SK-N-SH (cell line): ENCODE measurements at regions not wholly inside any gene's neighbourhood (a gene's known extent, or its start where the extent isn't known, plus 50 kb on each side); places are given as distances from the start of the nearest gene placed in this dataset.

Experiments used
- CTCF ChIA-PET: fragments of 300-600, 350-600 bp; formaldehyde crosslinking; extraction: SDS; loops from one replicate; lab custom pipeline; 2021; lab: Yijun Ruan, JAX
- POLR2A ChIA-PET: fragments of 350-600 bp; sonication (Branson Sonifier 250); formaldehyde crosslinking; extraction: SDS; loops from one replicate; lab custom pipeline; 2020; ENCODE audit warnings: antibody characterized with exemption, inconsistent platforms; lab: Yijun Ruan, JAX
- DNase-seq: peaks from one replicate; pipeline ENCODE4 v3.0.0; 2012
- H2AFZ ChIP-seq: fragments of 200-600 bp; sonication (generic); 2 replicates; pipeline ENCODE4 v1.8.1; 2016; ENCODE audit warnings: antibody characterized with exemption, mild to moderate bottlenecking, low read depth
- H3F3A ChIP-seq: fragments of 200-600 bp; sonication (generic); replicated peaks from 2 replicates; pipeline ENCODE3; 2016; ENCODE audit warnings: antibody characterized with exemption, mild to moderate bottlenecking; ENCODE audit not compliant: insufficient read depth
- H3K27ac ChIP-seq, 2 experiments: fragments of 200-500 bp in 1 of 2; fragments of 200-600 bp in 1 of 2; sonication (Bioruptor generic) in 1 of 2; sonication (generic), shearing (Covaris generic) in 1 of 2; 2 replicates each; pipeline versions ENCODE4 v1.5.1 to v1.6.1; 2014 to 2016; ENCODE audit warnings: low read depth in 2 of 2, inconsistent platforms in 1 of 2, low read length in 1 of 2, mild to moderate bottlenecking in 1 of 2, mixed read lengths in 1 of 2
- H3K27me3 ChIP-seq: fragments of 200-600 bp; sonication (generic), shearing (Covaris generic); 2 replicates; pipeline ENCODE4 v1.6.1; 2016; ENCODE audit warnings: mixed run types; ENCODE audit not compliant: insufficient read depth
- H3K36me3 ChIP-seq, 2 experiments: fragments of 200-500 bp in 1 of 2; fragments of 200-600 bp in 1 of 2; sonication (Bioruptor generic) in 1 of 2; sonication (generic) in 1 of 2; replicated peaks in 1 of 2; 2 replicates each; pipeline versions ENCODE3 to v1.5.1; 2014 to 2016; ENCODE audit warnings: low read length in 1 of 2, mild to moderate bottlenecking in 1 of 2; ENCODE audit not compliant: insufficient read depth in 2 of 2, control insufficient read depth in 1 of 2
- H3K4me1 ChIP-seq, 2 experiments: fragments of 200-500 bp in 1 of 2; fragments of 200-600 bp in 1 of 2; sonication (Bioruptor generic) in 1 of 2; sonication (generic), shearing (Covaris generic) in 1 of 2; 2 replicates each; pipeline versions ENCODE4 v1.5.1 to v1.6.1; 2014 to 2016; ENCODE audit warnings: low read depth in 1 of 2, low read length in 1 of 2, mixed run types in 1 of 2; ENCODE audit not compliant: insufficient read depth in 2 of 2, control insufficient read depth in 1 of 2
- H3K4me2 ChIP-seq: fragments of 200-600 bp; sonication (generic), shearing (Covaris generic); 2 replicates; pipeline ENCODE4 v1.6.1; 2017; ENCODE audit warnings: mixed run types
- H3K4me3 ChIP-seq, 2 experiments: fragments of 200-500 bp in 1 of 2; fragments of 200-600 bp in 1 of 2; sonication (Bioruptor generic) in 1 of 2; sonication (generic), shearing (Covaris generic) in 1 of 2; 2 replicates each; pipeline versions ENCODE4 v1.5.1 to v1.8.1; 2014 to 2016; ENCODE audit warnings: low read depth in 2 of 2, inconsistent platforms in 1 of 2, low read length in 1 of 2, mild to moderate bottlenecking in 1 of 2, mixed read lengths in 1 of 2, moderate library complexity in 1 of 2
- H3K79me2 ChIP-seq: fragments of 200-600 bp; sonication (generic); 2 replicates; pipeline ENCODE4 v1.8.1; 2017; ENCODE audit warnings: mild to moderate bottlenecking; ENCODE audit not compliant: insufficient read depth
- H3K9ac ChIP-seq: fragments of 200-600 bp; sonication (generic); 2 replicates; pipeline ENCODE4 v1.6.1; 2017; ENCODE audit warnings: mixed run types
- H3K9me2 ChIP-seq: fragments of 200-600 bp; sonication (generic); 2 replicates; pipeline ENCODE4 v1.6.1; 2017; ENCODE audit warnings: mixed run types
- H3K9me3 ChIP-seq: fragments of 200-600 bp; sonication (generic); 2 replicates; pipeline ENCODE4 v1.6.1; 2017; ENCODE audit warnings: mixed run types, mild to moderate bottlenecking, moderate library complexity
- H4K20me1 ChIP-seq: fragments of 200-600 bp; sonication (generic); 2 replicates; pipeline ENCODE4 v1.6.1; 2017; ENCODE audit warnings: mild to moderate bottlenecking, mixed run types; ENCODE audit not compliant: insufficient read depth
- CHD2 ChIP-seq: fragments of 150-350 bp; IDR thresholded peaks from 2 replicates; pipeline ENCODE4 v1.6.1; 2018; ENCODE audit warnings: low read length; ENCODE audit not compliant: partially characterized antibody
- EP300 ChIP-seq, 2 experiments: IDR thresholded peaks; 2 replicates each; pipeline versions ENCODE4 v1.4.0 to v1.6.1; 2012; ENCODE audit warnings: borderline replicate concordance in 1 of 2, low read depth in 1 of 2, low read length in 1 of 2
- FOXM1 ChIP-seq: IDR thresholded peaks from 2 replicates; pipeline ENCODE4 v1.4.0; 2012; ENCODE audit warnings: low read depth, mild to moderate bottlenecking
- GABPA ChIP-seq: IDR thresholded peaks from 2 replicates; pipeline ENCODE4 v1.4.0; 2012; ENCODE audit warnings: low read depth, mild to moderate bottlenecking
- JUND ChIP-seq: IDR thresholded peaks from 2 replicates; pipeline ENCODE4 v1.4.0; 2012
- MEF2A ChIP-seq: IDR thresholded peaks from 2 replicates; pipeline ENCODE4 v1.4.0; 2012; ENCODE audit warnings: low read depth, borderline replicate concordance
- NFIC ChIP-seq: IDR thresholded peaks from 2 replicates; pipeline ENCODE4 v1.4.0; 2012; ENCODE audit warnings: borderline replicate concordance
- POLR2AphosphoS5 ChIP-seq: IDR thresholded peaks from 2 replicates; pipeline ENCODE4 v1.6.1; 2012; ENCODE audit warnings: low read depth, low read length
- RCOR1 ChIP-seq: fragments of 150-350 bp; IDR thresholded peaks from 2 replicates; pipeline ENCODE4 v1.6.1; 2017; ENCODE audit warnings: antibody characterized with exemption, low read length
- RFX5 ChIP-seq: IDR thresholded peaks from 2 replicates; pipeline ENCODE4 v1.6.1; 2012; ENCODE audit warnings: mild to moderate bottlenecking, improper control_type of control experiment, low read length
- SIN3A ChIP-seq: IDR thresholded peaks from 2 replicates; pipeline ENCODE4 v1.6.1; 2012; ENCODE audit warnings: low read depth, mild to moderate bottlenecking, low read length, moderate library complexity, borderline replicate concordance
- SMC3 ChIP-seq: IDR thresholded peaks from 2 replicates; pipeline ENCODE4 v1.6.1; 2012; ENCODE audit warnings: low read depth, low read length, improper control_type of control experiment
- TAF1 ChIP-seq: IDR thresholded peaks from 2 replicates; pipeline ENCODE4 v1.6.1; 2012; ENCODE audit warnings: low read depth, mild to moderate bottlenecking, low read length, moderate library complexity, borderline replicate concordance
- TCF12 ChIP-seq: IDR thresholded peaks from 2 replicates; pipeline ENCODE4 v1.4.0; 2012
- WGBS: methylation state at CpG from one replicate; pipeline ENCODE4 v1.1.6; 2017; ENCODE audit warnings: low lambda C conversion rate; 5-methylcytosine and 5-hydroxymethylcytosine counted together
- TF ChIP-seq, protein P1 (sequence below): fragments of 200-600 bp; sonication (generic); IDR thresholded peaks from 2 replicates; pipeline ENCODE4 v1.6.1; 2017; ENCODE audit warnings: antibody characterized with exemption, mild to moderate bottlenecking, moderate library complexity
- TF ChIP-seq, protein P2 (sequence below): IDR thresholded peaks from 2 replicates; pipeline ENCODE4; 2012
- TF ChIP-seq, protein P3 (sequence below): IDR thresholded peaks from 2 replicates; pipeline ENCODE4 v1.4.0; 2012; ENCODE audit warnings: low read depth, borderline replicate concordance
- TF ChIP-seq, protein P4 (sequence below): fragments of 150-350 bp; IDR thresholded peaks from 2 replicates; pipeline ENCODE4 v1.6.1; 2017; ENCODE audit warnings: antibody characterized with exemption, low read length, low read depth, borderline replicate concordance

DNA sequence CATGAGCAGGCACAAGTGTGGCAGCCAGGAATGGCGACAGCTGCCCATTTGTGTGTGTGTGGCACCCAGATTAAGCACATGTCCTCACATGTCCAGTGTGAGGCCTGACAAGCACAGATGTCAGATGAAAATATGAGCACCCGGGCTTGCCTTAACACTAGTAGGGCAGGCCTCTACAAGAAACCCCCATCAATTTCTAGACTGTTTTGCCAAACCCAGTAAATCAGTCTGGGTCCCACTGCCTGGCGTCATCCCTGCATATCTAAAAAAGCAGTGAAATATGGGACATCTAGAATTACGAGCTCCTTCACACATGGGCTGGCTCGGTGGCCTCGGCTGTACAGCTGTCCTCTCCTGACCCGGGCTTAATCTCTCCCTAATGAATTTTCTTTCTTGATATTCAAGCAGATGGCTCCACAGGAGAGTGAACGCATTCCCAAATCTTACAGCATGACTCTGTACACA lies 432.7 kb downstream of the FOXO1 start:
- Histone ChIP-seq H3K9me2 (no peaks in the 10 kb centered on the region), H3K4me1 (no peaks in the 10 kb centered on the region; a peak in 2 of 4 replicates), H3K4me3 (no peak overlapping the region), H3K4me2 (no peak overlapping the region), H4K20me1 (no peaks in the 10 kb centered on the region), H3K27me3 (no peaks in the 10 kb centered on the region), H2AFZ (no peak overlapping the region), H3K9me3 (no peaks in the 10 kb centered on the region), H3K36me3 (no peaks in the 10 kb centered on the region), H3K27ac (no peak overlapping the region), H3F3A (peaks cover 14% of the 10 kb centered on the region), H3K9ac (no peak overlapping the region), H3K79me2 (no peaks in the 10 kb centered on the region)
- POLR2A ChIA-PET, result no interaction called here
- TF ChIP-seq FOXM1 (no peak), EP300 (IDR thresholded peaks at IDR 0.05; ENCODE audit: borderline replicate concordance in 1 of 2, low read depth in 1 of 2, low read length in 1 of 2) (no peak), SMC3 (no peak), GABPA (no peak), JUND (no peak), MEF2A (no peak)
- TF ChIP-seq, protein P1, sequence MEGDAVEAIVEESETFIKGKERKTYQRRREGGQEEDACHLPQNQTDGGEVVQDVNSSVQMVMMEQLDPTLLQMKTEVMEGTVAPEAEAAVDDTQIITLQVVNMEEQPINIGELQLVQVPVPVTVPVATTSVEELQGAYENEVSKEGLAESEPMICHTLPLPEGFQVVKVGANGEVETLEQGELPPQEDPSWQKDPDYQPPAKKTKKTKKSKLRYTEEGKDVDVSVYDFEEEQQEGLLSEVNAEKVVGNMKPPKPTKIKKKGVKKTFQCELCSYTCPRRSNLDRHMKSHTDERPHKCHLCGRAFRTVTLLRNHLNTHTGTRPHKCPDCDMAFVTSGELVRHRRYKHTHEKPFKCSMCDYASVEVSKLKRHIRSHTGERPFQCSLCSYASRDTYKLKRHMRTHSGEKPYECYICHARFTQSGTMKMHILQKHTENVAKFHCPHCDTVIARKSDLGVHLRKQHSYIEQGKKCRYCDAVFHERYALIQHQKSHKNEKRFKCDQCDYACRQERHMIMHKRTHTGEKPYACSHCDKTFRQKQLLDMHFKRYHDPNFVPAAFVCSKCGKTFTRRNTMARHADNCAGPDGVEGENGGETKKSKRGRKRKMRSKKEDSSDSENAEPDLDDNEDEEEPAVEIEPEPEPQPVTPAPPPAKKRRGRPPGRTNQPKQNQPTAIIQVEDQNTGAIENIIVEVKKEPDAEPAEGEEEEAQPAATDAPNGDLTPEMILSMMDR, result no peak
- no peak for DNase-seq
- CTCF ChIA-PET, result no interaction called here
- 97% methylated on average over 8 of the region's 8 CpGs for WGBS

DNA sequence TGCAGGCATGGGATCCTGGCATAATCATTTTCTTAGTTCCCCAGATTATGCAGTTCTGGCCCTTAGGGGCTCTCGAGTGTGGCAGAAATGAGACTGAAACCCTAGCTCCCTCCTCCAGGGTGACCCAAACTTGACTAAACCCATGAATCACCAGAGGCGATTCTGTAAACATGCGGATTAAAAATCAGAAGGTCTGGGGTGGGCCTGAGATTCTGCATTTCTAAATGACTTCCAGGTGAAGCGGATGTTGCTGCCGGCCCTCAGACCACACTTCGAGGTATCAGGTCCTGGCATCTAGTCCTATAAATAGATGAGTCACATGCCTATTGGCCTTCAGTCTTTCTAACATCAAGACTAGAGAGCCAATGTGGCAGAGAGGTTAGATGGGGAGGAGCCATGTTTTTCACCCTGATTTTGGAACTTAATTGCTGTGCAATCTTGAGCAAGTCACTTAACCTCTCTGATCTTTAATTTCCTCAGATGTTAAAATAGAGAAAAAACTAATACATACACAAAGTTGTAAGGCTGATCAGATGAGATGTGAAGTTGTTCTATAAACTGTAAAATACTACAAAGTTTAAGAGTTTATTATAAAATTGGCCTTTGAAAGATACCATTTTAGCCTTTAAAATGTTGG lies 431.2 kb downstream of the FOXO1 start:
- 61% methylated on average over 5 of the region's 6 CpGs for WGBS
- Histone ChIP-seq H2AFZ (no peak overlapping the region), H3K4me1 (no peaks in the 10 kb centered on the region; a peak in 2 of 4 replicates), H3K9me2 (no peaks in the 10 kb centered on the region), H3K9ac (no peak overlapping the region), H3K27me3 (no peaks in the 10 kb centered on the region), H3K9me3 (no peaks in the 10 kb centered on the region), H3K4me3 (no peak overlapping the region), H3F3A (peaks cover 14% of the 10 kb centered on the region), H3K79me2 (no peaks in the 10 kb centered on the region), H3K36me3 (no peaks in the 10 kb centered on the region), H3K27ac (no peak overlapping the region), H4K20me1 (no peaks in the 10 kb centered on the region), H3K4me2 (no peak overlapping the region)
- ChIA-PET POLR2A (no interaction called here), CTCF (no interaction called here)
- TF ChIP-seq RCOR1 (no peak), SIN3A (no peak), POLR2AphosphoS5 (no peak), JUND (no peak), FOXM1 (no peak), SMC3 (no peak), TCF12 (no peak), RFX5 (no peak), CHD2 (no peak), TAF1 (no peak), NFIC (no peak)
- TF ChIP-seq, protein P2, sequence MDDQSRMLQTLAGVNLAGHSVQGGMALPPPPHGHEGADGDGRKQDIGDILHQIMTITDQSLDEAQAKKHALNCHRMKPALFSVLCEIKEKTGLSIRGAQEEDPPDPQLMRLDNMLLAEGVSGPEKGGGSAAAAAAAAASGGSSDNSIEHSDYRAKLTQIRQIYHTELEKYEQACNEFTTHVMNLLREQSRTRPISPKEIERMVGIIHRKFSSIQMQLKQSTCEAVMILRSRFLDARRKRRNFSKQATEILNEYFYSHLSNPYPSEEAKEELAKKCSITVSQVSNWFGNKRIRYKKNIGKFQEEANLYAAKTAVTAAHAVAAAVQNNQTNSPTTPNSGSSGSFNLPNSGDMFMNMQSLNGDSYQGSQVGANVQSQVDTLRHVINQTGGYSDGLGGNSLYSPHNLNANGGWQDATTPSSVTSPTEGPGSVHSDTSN, result no peak
- TF ChIP-seq, protein P3, sequence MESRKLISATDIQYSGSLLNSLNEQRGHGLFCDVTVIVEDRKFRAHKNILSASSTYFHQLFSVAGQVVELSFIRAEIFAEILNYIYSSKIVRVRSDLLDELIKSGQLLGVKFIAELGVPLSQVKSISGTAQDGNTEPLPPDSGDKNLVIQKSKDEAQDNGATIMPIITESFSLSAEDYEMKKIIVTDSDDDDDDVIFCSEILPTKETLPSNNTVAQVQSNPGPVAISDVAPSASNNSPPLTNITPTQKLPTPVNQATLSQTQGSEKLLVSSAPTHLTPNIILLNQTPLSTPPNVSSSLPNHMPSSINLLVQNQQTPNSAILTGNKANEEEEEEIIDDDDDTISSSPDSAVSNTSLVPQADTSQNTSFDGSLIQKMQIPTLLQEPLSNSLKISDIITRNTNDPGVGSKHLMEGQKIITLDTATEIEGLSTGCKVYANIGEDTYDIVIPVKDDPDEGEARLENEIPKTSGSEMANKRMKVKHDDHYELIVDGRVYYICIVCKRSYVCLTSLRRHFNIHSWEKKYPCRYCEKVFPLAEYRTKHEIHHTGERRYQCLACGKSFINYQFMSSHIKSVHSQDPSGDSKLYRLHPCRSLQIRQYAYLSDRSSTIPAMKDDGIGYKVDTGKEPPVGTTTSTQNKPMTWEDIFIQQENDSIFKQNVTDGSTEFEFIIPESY, result no peak
- TF ChIP-seq, protein P4, sequence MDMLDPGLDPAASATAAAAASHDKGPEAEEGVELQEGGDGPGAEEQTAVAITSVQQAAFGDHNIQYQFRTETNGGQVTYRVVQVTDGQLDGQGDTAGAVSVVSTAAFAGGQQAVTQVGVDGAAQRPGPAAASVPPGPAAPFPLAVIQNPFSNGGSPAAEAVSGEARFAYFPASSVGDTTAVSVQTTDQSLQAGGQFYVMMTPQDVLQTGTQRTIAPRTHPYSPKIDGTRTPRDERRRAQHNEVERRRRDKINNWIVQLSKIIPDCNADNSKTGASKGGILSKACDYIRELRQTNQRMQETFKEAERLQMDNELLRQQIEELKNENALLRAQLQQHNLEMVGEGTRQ, result no peak
- DNase-seq, result no peak
